ENCODE measurements at regions not wholly inside any gene's neighbourhood (a gene's known extent, or its start where the extent isn't known, plus 50 kb on each side); places are given as distances from the start of the nearest gene placed in this dataset.
"Not testable (repeated sequence)": the region's sequence is repeated elsewhere in the genome, so short reads cannot be mapped to it uniquely, and the experiment has no call there.

DNA sequence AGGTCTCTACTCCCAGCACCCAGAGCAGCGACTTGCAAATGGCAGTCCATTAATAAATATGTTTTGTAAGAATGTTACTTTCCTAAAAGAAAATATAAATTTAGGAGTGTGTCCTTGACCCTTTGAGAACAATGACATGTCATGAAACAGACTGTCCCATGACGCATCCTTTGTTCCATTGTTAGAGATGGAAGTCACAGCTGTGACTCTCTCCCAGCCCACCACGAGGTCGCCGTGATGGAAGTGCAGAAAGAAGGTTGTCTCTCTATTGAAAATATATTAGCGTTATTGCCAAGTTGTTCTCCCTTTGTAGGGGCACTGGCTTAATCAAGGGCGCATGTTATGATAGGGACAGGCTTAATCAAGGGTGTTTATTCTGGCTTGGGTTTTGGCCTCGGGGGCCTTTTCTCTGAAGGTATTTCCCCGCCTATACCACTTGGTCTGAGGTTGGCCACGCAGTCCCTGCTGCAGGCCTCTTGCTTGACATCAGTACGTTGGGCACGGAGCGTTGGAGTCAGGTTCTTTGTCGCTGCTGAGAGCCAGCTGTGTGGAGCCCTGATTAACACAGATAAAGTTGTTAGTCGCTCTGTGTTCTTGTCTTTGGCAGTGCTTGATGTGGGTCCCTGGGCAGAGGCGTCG lies 126.7 kb upstream of the ZNF536 start:
- no peak for DNase-seq

DNA sequence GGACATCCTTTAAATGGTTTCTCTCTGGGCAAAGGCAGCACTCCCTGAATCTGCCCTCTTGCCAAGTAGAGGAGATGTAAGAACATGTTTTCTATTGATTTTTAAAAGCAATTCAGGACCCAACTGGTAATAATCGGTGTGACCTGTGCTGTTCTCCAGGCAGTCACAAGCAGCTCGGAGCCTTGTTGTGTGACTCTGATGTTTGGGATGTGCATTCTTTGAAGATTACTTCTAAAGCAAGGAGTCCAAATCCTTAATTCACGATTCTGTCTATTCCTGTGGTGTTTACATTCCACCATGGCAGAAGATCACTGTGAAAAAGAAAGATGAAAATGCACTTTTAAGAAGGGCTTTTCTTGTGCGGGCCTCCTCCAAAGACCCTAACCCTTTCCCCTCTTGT lies 122.3 kb upstream of the ZNF536 start:
- no peak for DNase-seq

DNA sequence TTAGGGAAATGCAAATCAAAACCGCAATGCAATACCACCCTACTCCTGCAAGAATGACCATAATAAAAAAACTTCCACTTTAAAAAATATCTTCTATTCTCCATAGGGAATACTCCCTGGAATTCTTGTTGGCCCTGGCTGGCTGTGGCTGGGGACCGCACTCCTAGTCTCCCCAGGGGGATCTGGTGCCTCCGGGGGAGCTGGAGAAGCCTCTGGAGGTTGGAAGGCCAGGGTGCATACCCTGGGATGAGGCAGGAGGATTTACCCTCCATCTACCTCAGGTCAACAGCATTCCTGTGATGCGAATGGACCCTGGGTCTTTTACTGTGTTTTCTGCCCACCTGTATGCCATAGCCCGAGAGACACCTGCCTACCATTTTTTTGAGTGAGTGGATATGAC lies 120.0 kb upstream of the ZNF536 start:
- DNase-seq = no peak

DNA sequence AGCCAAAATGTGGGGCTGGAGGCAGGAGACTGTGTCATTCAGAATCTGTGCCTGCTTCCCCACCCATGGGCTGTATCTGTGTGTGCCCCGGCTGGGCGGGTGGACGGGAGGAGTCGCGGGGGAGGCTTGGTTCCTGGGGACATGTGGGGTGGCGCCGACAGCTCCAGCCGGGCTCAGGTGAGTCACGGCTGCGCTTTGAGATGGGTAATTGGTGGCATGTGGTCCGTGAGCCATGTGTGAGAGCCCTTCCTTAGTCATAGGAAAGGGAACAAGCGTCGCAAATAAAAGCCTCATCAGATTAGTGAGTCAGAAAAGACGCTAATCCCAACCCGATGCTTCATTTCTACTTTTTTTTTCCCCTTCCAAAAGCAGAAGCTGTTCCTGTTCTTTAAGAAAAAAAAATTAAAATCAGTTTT lies 118.6 kb upstream of the ZNF536 start:
- no peak for DNase-seq

DNA sequence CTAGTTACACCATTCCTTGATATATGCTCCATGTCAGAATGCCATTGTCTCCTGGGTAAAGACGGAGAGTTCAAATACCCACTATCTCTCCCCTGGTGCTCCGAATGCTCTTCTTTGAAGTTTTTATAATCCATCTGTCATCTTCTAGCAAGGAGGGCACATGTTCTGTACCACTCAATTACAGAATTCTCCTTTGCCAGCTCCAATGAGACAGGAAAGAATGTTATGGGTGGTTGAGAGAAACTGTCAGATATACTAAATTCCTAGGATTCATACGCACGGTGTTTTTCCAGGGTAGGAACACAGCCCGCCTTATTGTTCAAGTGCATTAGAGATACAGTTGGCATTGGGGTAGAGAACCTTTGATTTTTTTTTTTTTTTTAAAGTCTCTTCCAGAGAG lies 118.0 kb upstream of the ZNF536 start:
- peak; percentile 56 for DNase-seq

DNA sequence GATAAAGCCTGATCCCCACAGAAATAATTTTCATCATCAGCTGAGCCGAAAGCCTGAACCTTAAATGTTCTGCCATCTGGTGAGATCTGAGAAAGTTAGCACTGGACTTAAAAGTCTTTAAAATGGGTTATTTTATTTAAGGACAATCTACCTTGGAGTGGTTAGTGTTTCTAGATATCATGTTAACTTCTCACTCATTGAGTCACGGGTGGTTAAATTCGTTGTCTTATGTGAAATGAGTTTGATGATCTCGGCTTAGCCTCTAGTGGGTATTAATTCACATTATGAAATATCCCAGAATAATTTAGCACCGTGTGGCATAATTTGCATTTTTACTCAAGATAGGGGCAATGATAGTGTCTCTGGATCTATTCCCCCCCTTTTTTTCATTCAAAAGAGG lies 117.4 kb upstream of the ZNF536 start:
- no peak for DNase-seq

DNA sequence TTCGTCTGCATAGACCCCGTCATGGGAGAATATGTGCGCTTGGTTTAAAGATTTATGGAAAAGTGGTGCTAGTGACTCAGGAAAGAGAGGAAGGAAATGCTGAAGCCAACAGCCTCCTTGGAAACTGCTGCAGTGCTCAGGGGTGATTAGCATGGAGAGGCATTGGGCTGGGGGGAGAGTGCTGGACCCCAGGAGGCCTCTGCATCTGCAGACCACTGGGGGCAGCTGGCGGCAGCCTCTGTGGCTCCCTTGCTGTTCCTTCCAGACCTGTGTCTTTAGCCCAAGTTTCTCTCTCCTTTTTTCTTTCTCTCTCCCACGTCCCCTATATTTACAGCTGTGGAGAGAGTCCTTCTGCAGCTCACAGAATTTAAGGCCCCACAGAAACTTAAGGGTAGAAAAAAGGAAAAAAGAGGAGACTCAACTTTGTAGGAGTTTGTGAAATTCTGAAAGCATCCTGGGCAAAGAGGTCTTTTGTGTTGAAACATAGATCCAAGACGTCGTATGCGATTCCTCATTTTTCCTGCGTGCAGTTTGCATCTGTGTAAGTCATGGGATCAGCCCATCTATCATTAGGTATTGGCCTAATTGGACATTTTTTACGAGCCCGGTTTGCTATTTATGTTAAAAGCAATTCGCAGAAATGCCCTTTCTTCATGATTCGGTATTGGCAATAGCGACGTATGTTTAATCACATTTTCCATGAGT lies 116.2 kb upstream of the ZNF536 start:
- DNase-seq = peak; percentile 61

DNA sequence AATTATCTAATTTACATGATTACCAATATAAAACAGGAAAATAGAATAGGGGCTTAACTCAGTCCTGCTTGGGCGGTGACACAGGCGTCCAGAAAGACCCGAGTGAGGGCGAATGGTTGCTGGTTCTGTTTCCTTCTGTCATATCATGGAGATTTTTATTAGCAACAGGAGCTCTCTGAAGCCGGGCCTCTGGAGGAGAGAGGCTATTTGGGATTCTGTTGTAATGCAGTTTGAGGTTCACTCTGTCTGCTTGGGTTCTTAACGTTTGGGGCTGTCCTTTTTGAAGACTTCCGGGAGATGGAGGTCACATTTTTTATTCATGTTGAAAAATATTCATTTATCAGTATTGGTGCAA lies 115.7 kb upstream of the ZNF536 start:
- no peak for DNase-seq

DNA sequence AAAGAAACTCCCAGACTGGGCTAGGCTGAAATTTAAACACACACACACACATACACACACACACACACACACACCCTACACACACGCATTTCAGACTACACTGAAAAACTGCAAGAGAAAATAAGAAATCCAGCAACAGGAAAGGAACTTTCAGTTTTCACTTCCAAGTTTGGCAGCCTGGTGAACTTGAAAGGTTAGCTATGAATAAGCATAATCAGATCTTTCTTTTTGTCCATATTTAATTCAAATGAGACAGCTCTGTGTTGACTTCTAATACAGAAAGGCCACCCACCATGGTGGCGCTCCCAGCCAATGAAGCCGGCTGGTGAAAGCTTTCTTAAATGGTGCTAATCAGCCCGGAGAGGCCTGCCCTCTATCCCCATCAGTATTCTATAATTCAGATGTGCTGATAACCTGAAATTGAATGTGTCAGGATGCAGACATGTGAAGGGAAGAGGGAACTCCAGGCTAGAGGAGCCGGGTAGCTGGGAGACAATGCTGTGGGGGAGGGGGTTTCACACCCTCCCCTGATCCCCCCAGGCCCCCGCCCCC lies 108.3 kb upstream of the ZNF536 start:
- DNase-seq = peak; percentile 76

DNA sequence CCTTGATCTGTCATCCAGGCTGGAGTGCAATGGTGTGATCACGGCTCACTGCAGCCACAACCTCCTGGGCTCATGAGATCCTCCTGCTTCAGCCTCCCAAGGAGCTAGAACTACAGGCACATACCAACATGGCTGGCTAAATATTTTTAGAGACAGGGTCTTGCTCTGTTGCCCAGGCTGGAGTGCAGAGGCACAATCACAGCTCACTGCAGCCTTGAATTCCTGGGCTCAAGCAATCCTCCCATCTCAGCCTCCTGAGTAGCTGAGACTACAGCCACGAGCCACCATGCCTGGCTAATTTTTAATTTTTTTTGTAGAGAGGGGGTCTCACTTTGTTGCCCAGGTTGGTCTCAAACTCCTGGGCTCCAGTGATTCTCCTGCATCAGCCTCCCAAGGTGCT lies 106.3 kb upstream of the ZNF536 start:
- DNase-seq = not testable (repeated sequence)

DNA sequence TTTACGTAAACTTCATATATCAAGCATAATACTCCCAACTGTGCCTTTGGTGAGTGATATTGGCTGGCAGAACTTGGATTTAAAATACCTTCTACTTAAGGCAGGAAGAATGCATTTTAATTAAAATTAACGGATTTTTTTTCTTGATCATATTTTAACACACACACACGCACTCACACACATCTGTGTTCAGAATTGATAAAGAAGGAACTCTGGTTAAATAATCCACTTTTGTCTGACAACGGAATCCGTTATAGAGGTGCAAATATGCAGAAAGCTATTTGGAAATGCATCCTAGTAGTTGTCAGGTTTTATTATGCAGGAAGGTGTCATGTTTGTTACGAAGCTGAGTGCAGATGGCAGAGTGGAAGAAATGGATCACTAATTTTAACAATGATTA lies 105.5 kb upstream of the ZNF536 start:
- peak; percentile 58 for DNase-seq

DNA sequence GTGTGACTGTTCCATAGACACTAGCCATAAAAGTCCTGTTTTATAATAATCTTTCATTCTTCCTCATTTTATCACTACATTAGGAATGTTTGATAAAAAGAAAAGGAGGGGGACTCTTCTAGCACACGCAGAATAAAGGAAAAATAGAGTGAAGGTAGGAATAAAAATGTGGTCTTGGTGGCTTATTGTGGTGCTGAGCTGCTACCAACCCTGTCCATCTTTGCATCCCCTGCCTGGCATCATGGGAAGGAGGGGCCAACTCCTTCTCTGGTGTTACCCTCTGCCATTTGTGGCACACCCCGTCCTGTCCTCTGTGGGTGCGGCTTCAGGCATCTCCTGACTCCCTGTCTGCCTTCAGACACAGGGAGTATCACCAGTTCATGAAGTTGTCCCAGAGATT lies 104.9 kb upstream of the ZNF536 start:
- no peak for DNase-seq

DNA sequence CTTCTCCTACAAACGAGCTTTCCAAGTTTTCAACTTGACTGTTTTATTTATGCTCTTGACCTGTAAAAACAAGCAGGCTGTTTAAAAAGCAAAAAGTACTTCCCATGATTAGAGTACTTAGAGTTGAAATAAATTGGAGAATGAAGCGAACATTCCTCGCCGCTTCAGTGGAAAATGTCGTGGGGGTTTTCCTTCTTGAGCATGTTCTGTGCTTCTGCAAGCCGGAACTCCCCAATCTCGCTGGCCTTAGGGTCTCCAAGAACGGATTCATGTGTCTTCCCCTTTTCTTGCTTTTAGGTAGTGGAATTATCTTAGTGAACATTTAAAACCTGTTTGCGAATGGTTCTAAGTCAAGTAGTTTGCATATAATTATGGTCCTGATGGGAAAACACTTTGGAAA lies 103.6 kb upstream of the ZNF536 start:
- DNase-seq = no peak

DNA sequence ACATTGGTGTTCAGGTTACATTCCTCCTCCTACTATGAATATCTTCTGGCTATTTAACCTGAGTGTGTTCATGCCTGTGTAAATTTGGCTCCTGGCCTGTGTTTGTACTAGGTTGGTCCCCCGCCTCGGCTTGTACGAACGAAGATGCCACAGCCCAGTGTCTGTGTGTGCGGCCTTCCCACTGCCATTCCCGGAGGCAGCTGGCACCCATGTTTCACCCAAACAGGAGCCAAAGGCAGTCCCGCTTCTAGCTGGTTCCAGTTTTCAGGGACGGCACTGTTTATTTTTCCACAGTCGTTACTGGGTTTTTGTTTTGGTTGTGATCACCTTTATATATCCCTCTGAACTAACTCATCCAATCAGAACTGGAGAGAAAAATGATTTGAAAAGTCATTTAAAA lies 102.5 kb upstream of the ZNF536 start:
- DNase-seq = no peak

DNA sequence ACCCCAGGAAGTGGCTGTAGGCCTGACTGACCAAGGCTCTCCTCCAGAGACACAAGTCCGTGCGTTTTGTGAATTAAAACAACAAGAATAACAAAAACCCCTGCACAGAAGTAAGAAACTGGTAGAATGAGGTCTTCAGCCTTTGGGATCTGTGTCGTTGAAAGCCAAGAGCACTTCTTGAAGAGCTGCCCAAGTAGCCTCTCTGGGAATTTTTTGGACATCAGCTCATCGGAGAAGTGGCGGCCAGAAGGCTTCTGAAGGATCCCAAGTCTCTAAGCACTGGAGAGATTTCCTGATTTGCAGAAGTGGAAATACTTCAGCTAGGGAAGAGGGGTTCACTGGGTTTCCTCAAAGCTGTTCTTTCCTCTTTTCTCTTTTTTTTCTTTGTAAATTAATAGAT lies 100.4 kb upstream of the ZNF536 start:
- no peak for DNase-seq

DNA sequence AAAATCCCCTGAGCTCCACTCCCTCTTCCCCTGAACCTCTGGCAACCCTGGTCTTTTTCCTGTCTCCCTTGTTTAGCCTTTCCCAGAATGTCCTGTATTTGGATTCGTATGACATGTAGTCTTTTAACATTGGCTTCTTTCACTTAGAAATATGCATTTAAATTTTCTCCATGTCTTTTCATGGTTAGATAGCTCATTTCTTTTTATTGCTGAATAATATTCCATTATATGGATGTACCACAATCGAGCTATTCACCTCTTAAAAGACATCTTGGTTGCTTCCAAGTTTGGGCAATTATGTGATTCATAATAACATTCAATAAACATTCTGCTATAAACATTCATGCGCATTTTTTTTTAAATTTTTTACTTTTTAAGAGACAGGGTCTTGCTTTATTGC lies 99.6 kb upstream of the ZNF536 start:
- no peak for DNase-seq

DNA sequence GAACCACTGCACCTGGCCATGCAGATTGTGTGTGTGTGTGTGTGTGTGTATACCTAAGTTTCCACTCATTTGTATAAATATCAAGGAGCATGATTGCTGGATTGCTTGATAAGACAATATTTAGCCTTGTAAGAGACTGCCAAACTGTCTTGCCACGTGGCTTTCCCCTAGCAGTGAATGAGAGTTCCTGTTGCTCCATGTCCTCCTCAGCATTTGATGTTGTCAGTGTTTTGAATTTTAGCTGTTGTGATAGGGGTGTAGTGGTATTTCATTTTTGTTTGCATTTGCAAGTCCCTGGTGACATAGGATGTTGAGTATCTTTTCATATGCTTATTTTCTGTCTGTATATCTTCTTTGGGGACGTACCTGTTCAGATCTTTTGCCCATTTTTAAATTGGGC lies 99.0 kb upstream of the ZNF536 start:
- no peak for DNase-seq

DNA sequence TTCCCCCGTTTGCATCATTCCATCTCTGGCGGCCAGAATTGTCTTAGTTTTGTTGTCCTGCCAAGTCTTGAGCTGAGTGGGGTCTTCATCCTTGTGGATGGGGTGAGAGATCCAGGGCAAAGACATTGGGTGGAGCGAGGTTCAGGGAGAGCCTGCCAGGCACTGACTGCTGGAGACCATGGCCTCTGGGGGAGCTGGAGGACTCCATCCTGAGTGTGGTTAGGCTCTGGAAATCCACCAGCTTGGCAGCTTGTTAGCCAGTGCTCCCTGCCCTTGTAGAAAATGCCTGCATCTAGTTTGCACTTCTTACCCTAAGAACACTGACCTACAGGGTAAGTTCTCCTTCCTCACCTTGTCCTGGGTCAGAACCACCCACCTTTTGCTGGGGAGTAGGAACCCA lies 97.2 kb upstream of the ZNF536 start:
- no peak for DNase-seq

DNA sequence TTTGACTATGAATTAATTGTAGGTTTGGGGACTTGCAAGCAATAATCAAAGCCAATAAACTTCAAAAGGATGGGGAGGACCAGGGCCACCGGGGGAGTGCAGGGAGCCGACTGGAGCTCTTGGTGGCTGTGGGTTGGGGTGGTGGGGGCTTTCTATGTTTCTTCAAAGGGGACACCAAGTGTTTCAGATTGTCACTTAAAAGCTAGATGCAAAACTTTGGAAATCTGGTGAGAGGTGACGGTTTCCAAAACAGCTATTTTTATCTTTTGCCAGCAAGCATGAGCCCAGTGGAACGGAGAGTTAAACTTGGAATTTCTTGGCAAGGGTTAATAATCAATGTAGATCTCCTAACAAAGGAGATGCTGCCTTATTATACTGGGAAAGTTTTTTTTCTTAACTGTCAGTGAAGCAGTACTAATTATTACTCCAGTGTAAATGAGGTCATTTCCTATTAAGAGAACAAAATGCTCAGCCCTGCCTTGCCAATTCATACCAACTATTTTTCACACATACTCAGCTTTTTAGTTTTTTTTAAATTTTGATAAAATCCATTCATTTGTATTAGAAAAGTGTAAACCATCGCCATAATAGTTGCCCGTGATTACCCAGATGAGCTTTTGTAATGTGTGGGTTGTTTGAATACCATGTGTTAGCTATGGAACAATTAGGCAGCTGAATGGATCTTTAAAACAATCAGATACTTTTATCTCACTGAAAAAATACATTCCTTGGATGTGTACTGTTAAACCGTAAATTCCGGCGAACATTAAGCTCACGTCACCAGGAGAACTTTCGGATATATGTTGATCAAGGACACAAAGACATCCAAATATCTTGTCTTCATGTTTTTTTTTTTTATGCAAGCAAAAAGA lies 95.9 kb upstream of the ZNF536 start:
- peak; percentile 75 for DNase-seq

DNA sequence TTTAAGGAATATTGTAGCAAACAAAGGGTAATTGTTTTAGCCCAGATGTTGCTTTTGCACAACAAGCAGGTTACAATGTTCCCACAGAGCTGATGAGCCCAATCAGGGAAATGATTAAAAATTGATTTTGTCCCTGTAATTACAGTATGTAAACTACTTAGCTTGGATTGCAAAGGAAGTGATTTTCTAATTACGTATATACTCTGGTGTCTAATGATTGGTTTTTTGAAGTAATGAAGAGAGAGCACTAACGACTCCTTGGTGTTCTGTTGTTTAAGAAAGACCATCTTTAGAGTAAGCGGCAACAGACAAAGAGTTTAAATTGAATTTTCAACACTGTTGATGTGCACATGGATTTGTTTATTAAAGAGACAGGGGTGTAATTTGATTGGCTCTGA lies 95.3 kb upstream of the ZNF536 start:
- no peak for DNase-seq

DNA sequence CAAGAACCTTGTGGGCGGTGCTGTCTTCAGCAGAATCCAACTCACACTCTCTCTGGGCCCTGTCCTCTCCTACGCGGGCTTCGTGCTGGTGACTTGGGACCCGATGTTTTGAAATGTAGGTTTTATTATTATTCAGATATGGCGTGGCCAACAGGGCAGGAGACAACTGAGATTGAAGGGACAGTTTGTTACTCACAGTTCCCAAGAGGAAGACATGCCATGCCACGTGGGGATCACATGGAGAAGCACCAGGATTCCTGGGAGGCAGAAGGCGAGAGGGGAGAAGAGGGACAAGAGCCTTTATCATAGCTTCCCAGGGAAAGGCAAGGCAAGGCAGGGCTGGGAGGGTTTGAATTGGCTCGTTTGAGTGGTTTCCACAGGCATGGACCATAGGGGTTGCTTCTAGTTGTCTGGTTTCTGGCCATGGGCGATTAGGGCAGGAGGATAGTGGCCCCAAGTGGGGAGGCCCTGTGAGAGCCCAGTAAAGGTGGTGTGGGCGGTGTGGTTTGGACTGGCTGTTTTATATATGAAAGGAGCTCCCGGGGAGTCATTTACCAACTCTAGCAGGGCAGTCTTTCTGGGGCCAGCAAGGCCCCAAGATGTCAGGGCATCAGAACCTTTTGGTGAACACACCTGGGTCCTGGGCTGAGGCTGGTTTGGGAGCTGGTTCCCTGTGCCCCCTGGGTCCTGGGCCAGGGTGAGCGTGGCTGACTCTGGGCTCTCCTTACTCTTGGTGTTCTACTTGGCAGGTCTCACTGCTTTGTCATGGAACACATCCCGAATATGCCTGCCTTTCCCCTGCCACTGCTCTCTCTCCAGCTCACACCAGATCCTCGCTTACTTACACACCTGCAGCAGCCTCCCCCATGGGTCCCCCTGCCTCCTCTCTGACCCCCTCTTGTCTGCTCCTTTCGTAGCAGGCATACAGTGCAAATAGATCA lies 94.0 kb upstream of the ZNF536 start:
- no peak for DNase-seq

DNA sequence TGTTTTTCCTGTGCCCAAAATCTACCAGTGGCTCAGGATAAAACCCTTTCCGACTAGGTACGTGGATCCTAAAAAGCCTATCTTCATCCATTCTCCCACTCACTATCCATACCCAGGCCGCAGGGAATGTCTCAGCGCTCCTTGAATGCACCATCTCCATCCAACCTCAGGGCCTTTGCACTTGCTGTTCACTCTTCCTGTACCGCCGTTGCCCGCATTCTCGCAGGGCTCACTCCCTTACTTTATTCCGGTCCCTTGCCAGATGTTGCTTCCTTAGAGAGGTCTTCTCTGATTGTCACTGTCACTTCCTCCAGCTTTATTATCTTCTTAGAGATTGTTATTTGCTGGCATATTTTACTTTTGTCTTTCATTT lies 93.3 kb upstream of the ZNF536 start:
- DNase-seq = no peak

DNA sequence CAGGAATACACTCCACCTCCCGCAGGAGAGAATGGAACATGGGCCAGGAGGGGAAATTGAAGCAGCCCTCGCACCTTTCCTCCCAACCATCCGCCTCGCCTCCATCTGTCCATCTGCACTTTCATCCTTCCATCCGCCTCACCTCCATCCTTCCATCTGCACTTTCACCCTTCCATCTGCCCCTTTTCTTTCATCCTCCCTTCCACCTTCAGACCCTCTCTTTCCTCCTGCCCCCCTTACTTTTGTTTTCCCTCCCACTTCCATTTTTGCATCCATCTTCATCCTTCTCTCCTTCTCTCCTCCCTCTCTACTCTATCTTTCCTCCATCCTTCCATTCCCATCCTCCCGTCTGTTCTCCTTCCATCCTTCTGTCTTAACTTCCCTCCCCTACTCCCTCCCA lies 92.2 kb upstream of the ZNF536 start:
- no peak for DNase-seq
